Osteocyte (in vitro differentiated cells): ENCODE measurements at regions not wholly inside any gene's neighbourhood (a gene's known extent, or its start where the extent isn't known, plus 50 kb on each side); places are given as distances from the start of the nearest gene placed in this dataset.
"Not testable (repeated sequence)": the region's sequence is repeated elsewhere in the genome, so short reads cannot be mapped to it uniquely, and the experiment has no call there.

Source experiments
- DNase-seq: peaks from one replicate; pipeline ENCODE4 v3.0.0; 2021; ENCODE audit warnings: mixed read lengths; ENCODE audit not compliant: unreplicated experiment; ENCODE audit errors: extremely low spot score
- H3K27ac Mint-ChIP-seq: one replicate; pipeline ENCODE4 v1.8.0; 2021; ENCODE audit warnings: mild to moderate bottlenecking, mixed read lengths; ENCODE audit not compliant: unreplicated experiment
- H3K27me3 Mint-ChIP-seq: one replicate; pipeline ENCODE4 v1.8.0; 2021; ENCODE audit warnings: mixed read lengths; ENCODE audit not compliant: unreplicated experiment
- H3K36me3 Mint-ChIP-seq: one replicate; pipeline ENCODE4 v1.8.0; 2021; ENCODE audit warnings: mixed read lengths; ENCODE audit not compliant: unreplicated experiment
- H3K4me1 Mint-ChIP-seq: one replicate; pipeline ENCODE4 v1.8.0; 2021; ENCODE audit warnings: mixed read lengths; ENCODE audit not compliant: unreplicated experiment
- H3K4me3 Mint-ChIP-seq: one replicate; pipeline ENCODE4 v1.8.0; 2021; ENCODE audit warnings: mild to moderate bottlenecking, moderate library complexity, mixed read lengths; ENCODE audit not compliant: unreplicated experiment
- H3K9me3 Mint-ChIP-seq: one replicate; pipeline ENCODE4 v1.8.0; 2021; ENCODE audit warnings: mixed read lengths; ENCODE audit not compliant: unreplicated experiment
- CTCF ChIP-seq: fragments of 200-600 bp; sonication (generic); IDR thresholded peaks from 2 replicates; pipeline ENCODE4 v1.5.0; 2021; ENCODE audit warnings: antibody characterized with exemption, mild to moderate bottlenecking, moderate library complexity

GRCh38 chr2:209121691-209122090, 302.2 kb upstream of the MAP2 start:
- Mint-ChIP-seq H3K36me3 (no peaks in the 10 kb centered on the region), H3K27ac (no peak overlapping the region), H3K9me3 (peaks cover 5% of the 10 kb centered on the region), H3K4me3 (no peak overlapping the region), H3K4me1 (no peaks in the 10 kb centered on the region), H3K27me3 (no peaks in the 10 kb centered on the region)
- TF ChIP-seq CTCF, result no peak
- no peak for DNase-seq

- Mint-ChIP-seq H3K27me3 (no peaks in the 10 kb centered on the region), H3K9me3 (peaks cover under 1% of the 10 kb centered on the region), H3K27ac (no peak overlapping the region), H3K36me3 (no peaks in the 10 kb centered on the region), H3K4me1 (no peaks in the 10 kb centered on the region), H3K4me3 (no peak overlapping the region)
- DNase-seq, result no peak
- no peak for TF ChIP-seq CTCF
Measured at GRCh38 chr2:209125291-209125690, 298.6 kb upstream of the MAP2 start.

GRCh38 chr2:209138079-209138478, 285.8 kb upstream of the MAP2 start:
- Mint-ChIP-seq H3K27me3 (no peaks in the 10 kb centered on the region), H3K27ac (no peak overlapping the region)

GRCh38 chr2:209141142-209141541, 282.7 kb upstream of the MAP2 start:
- DNase-seq, result no peak
- TF ChIP-seq CTCF, result no peak
- Mint-ChIP-seq H3K9me3 (no peaks in the 10 kb centered on the region), H3K4me1 (no peaks in the 10 kb centered on the region), H3K27me3 (no peaks in the 10 kb centered on the region), H3K36me3 (no peaks in the 10 kb centered on the region), H3K27ac (no peak overlapping the region), H3K4me3 (no peak overlapping the region)

More at GRCh38 chr2:209138079-209138478, 285.8 kb upstream of the MAP2 start:
- no peaks in the 10 kb centered on the region for H3K36me3 Mint-ChIP-seq
- H3K4me3 Mint-ChIP-seq, result no peak overlapping the region
- DNase-seq, result no peak
- no peak for TF ChIP-seq CTCF
- H3K4me1 Mint-ChIP-seq, result no peaks in the 10 kb centered on the region
- H3K9me3 Mint-ChIP-seq, result peaks cover 4% of the 10 kb centered on the region

- H3K27ac Mint-ChIP-seq, result no peak overlapping the region
- H3K36me3 Mint-ChIP-seq, result no peaks in the 10 kb centered on the region
- no peak overlapping the region for H3K4me3 Mint-ChIP-seq
- H3K27me3 Mint-ChIP-seq, result no peaks in the 10 kb centered on the region
- H3K9me3 Mint-ChIP-seq, result no peaks in the 10 kb centered on the region
- no peak for TF ChIP-seq CTCF
- DNase-seq, result no peak
- no peaks in the 10 kb centered on the region for H3K4me1 Mint-ChIP-seq
Measured at GRCh38 chr2:209141818-209142217, 282.0 kb upstream of the MAP2 start.

- H3K27me3 Mint-ChIP-seq, H3K36me3 Mint-ChIP-seq, H3K27ac Mint-ChIP-seq, H3K9me3 Mint-ChIP-seq, H3K4me3 Mint-ChIP-seq, H3K4me1 Mint-ChIP-seq: not testable (repeated sequence)
- DNase-seq, result peak; percentile 81
Measured at GRCh38 chr2:209145220-209145691, 278.6 kb upstream of the MAP2 start.
